GM12865 (cell line): ENCODE measurements at regions not wholly inside any gene's neighbourhood (a gene's known extent, or its start where the extent isn't known, plus 50 kb on each side); places are given as distances from the start of the nearest gene placed in this dataset.

Source experiments
- DNase-seq: peaks from one replicate; pipeline ENCODE4 v3.0.0; 2010; ENCODE audit warnings: low read depth
- H3K4me3 ChIP-seq: 2 replicates; pipeline ENCODE4 v1.5.1; 2011; ENCODE audit warnings: mild to moderate bottlenecking, low read depth, low read length, control low read depth
- TF ChIP-seq, protein P1 (sequence below): IDR thresholded peaks from 2 replicates; pipeline ENCODE4 v1.5.1; 2011; ENCODE audit warnings: low read length, control low read depth, low read depth, inconsistent platforms; ENCODE audit not compliant: insufficient read depth; ENCODE audit errors: missing control alignments

DNA sequence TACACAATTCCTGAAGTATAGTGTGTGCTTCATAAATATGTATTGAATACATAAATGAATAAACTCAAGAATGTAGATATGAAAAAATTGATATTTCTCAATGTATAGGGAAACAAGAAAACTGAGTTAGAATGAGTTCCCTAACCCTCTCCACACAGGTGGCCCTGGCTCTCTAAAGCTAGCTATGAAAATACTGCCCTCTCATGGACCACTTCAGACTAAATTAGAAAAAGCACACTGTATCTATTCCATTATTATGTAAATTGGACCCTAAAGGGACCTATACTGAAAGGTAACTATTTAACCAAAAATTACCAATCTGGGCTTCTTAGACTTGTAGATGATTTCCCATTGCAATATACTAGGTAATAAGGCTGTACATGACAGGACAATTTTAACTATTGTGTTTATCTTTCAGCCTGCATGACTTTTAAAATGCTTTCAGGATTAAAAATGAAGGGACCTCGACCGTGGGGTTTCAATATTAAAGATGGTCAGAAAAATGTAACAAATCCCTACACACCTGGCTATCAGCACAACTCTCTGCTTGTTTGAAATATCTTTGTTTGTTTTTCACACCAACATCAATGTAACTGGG lies 672.5 kb upstream of the KIF2B start:
- DNase-seq: no peak
- no peak overlapping the region for H3K4me3 ChIP-seq
- TF ChIP-seq, protein P1, sequence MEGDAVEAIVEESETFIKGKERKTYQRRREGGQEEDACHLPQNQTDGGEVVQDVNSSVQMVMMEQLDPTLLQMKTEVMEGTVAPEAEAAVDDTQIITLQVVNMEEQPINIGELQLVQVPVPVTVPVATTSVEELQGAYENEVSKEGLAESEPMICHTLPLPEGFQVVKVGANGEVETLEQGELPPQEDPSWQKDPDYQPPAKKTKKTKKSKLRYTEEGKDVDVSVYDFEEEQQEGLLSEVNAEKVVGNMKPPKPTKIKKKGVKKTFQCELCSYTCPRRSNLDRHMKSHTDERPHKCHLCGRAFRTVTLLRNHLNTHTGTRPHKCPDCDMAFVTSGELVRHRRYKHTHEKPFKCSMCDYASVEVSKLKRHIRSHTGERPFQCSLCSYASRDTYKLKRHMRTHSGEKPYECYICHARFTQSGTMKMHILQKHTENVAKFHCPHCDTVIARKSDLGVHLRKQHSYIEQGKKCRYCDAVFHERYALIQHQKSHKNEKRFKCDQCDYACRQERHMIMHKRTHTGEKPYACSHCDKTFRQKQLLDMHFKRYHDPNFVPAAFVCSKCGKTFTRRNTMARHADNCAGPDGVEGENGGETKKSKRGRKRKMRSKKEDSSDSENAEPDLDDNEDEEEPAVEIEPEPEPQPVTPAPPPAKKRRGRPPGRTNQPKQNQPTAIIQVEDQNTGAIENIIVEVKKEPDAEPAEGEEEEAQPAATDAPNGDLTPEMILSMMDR: no peak

DNA sequence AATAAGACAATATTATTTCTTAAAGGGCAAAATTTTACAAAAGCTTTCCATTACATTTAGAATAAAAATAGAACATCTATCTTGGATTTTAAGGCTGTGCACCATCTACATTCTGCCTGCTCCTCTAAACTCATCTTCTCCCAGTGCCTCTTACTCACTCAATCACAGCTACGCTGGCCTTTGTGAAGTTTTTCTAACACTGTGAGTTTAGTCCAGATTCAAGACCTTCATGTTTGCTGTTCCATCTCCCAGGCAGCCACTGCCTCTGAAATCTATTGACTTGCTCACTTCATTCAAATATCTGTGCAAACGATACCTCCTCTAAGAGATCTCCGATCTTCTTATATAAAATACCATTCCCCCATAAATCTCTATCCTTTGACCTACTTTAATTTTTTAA lies 673.4 kb upstream of the KIF2B start:
- H3K4me3 ChIP-seq: no peak overlapping the region
- no peak for DNase-seq
- TF ChIP-seq, protein P1: no peak

DNA sequence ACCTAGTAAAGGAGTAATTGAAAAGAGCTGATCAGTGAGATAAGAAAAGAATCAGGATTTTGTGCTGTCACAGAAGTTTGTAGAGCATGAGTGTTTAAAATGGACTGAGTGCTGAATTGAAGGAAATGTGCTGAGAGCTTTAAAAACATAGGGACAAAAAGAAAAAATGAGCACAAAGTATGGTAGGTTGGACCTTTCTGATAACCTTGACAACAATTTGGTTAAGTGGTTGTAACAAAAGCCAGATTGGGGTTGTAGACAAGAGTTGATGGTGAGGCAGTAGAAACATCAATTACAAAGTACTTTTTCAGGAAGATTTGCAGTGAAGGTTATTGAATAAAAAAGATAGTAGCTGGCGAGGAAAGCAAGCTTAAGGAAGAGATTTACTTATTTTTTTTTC lies 674.7 kb upstream of the KIF2B start:
- no peak overlapping the region for H3K4me3 ChIP-seq
- TF ChIP-seq, protein P1: no peak
- no peak for DNase-seq

DNA sequence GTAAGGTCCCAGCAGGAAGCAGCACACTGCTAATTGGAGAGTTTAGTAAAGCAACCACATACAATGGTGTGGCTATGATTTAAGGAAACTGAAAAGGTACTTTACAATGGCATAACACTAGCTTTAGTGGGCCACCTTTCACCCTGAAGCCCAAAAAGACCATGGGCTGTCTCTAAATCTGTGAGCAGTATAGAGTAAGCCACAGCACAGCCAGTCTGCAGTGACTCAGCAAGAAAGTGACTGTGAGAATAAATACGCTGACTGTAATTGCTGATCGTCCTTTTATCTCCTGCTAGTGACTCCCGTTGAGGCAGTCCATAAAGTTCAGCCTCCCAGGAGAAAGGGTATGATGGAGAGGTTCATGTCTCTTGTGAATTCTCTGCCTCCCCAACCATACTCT lies 679.8 kb upstream of the KIF2B start:
- no peak for DNase-seq
- TF ChIP-seq, protein P1: no peak
- no peak overlapping the region for H3K4me3 ChIP-seq

DNA sequence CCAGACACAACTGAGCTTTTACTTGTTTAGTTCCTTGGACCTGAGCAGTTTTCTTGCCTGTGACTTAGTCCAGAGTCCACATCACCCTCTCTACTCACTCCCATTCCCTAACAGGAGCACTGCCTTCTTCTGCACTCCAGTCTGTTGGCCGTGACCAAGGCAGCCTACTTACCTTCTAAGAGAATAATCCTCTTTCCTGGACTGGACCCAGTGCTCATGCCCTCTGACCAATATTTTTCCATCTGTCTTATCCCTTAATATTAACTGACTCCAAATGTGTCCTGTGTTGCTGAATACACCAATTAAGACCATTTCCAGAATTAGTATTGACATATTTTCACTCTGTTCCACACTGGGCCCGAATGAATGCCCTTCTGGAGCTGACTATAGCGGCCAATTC lies 681.0 kb upstream of the KIF2B start:
- TF ChIP-seq, protein P1: no peak
- H3K4me3 ChIP-seq: no peak overlapping the region
- DNase-seq: no peak

DNA sequence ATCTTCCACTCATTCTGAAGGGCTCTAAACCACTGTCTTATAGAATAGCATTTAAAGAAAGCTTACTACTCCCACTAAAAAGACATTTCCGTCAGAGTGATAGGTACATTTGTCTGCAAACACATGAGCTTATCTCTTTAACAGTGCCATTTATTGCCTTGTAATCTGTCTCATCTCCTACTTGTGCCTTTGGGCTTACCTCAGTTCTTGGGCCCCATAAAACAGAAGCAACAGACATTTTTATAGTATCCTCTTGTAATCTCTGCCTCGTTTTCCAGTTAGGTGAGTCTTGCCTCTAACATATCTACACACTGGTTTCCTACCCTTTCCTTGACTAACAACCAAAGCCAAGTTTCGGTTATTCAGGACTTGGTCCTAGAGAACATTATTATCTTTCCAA lies 681.4 kb upstream of the KIF2B start:
- H3K4me3 ChIP-seq: no peak overlapping the region
- TF ChIP-seq, protein P1: no peak
- no peak for DNase-seq

DNA sequence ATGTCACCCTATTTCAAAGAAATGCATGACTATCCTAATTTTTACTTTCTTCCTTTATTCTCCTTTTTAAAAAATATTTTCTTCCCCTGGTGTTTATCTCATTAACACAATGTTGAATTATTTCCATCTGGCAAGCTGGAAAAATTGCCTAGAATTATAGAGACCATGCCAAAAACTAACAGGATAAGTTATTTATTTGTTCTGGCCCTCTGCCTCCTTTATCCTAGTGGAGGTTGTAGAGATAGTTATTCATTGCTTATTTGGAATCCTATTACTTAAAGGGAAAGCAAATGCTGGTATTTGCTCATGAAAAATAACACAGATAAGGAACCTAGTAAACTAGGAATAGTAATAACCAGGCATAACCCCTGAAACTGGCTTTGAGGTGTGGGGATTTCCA lies 684.9 kb upstream of the KIF2B start:
- DNase-seq: no peak
- TF ChIP-seq, protein P1: no peak
- H3K4me3 ChIP-seq: no peak overlapping the region
